HCT116 (cell line): ENCODE measurements at regions not wholly inside any gene's neighbourhood (a gene's known extent, or its start where the extent isn't known, plus 50 kb on each side); places are given as distances from the start of the nearest gene placed in this dataset.

Source experiments
- ATAC-seq: fragments of 200-7000 bp; cut with Tn5 transposase; 2 replicates; pipeline ENCODE4 v1.9.1; 2020; ENCODE audit warnings: mild to moderate bottlenecking, moderate library complexity
- BruUV-seq: library from RNA; stranded (reverse); fragments of 400-500 nt; replicated peaks from 2 replicates; lab custom pipeline; 2021; lab: Mats Ljungman, UMichigan
- CTCF ChIA-PET: fragments of 300-600 bp; sonication (Branson Sonifier 250); formaldehyde crosslinking; loops from one replicate; lab custom pipeline; 2021; ENCODE audit warnings: antibody characterized with exemption; lab: Charles Lee
- POLR2A ChIA-PET: fragments of 300-600, 350-600 bp; sonication (Branson Sonifier 250); formaldehyde crosslinking; loops from one replicate; lab custom pipeline; 2021; ENCODE audit warnings: antibody characterized with exemption; lab: Charles Lee
- RAD21 ChIA-PET, 2 experiments: fragments of 300-600 bp; sonication (Branson Sonifier 250); formaldehyde crosslinking; loops; one replicate each; lab custom pipeline; 2023; ENCODE audit warnings: low total read pairs in 2 of 2; ENCODE audit not compliant: uncharacterized antibody in 2 of 2, unreplicated experiment in 2 of 2, low non-redundant PET in 1 of 2; lab: Charles Lee
- DNase-seq: peaks from one replicate; pipeline ENCODE4 v3.0.0-alpha.2; 2010; ENCODE audit warnings: low read depth, low spot score
- H2AFZ ChIP-seq: fragments of 200-600 bp; shearing (Covaris generic), sonication (generic); 2 replicates; pipeline ENCODE4 v1.6.1; 2017; ENCODE audit warnings: low read depth, mixed run types, mixed read lengths, antibody characterized with exemption, low read length; ENCODE audit not compliant: poor library complexity, severe bottlenecking
- H3K27ac ChIP-seq: 2 replicates; pipeline ENCODE4 v1.5.1; 2012; ENCODE audit warnings: low read depth, low read length
- H3K27me3 ChIP-seq: fragments of 200-600 bp; sonication (generic); 2 replicates; pipeline ENCODE4 v1.6.1; 2016; ENCODE audit warnings: mixed run types, low read length, mixed read lengths; ENCODE audit not compliant: insufficient read depth
- H3K36me3 ChIP-seq, 2 experiments: fragments of 200-500 bp in 1 of 2; fragments of 200-600 bp in 1 of 2; sonication (Bioruptor generic) in 1 of 2; sonication (generic) in 1 of 2; 2 replicates each; pipeline versions ENCODE4 v1.5.1 to v1.6.1; 2014 to 2016; ENCODE audit warnings: low read length in 2 of 2, inconsistent platforms in 1 of 2, mixed read lengths in 1 of 2, mixed run types in 1 of 2; ENCODE audit not compliant: insufficient read depth in 2 of 2, control insufficient read depth in 1 of 2
- H3K4me1 ChIP-seq, 2 experiments: fragments of 200-600 bp in 1 of 2; sonication (generic) in 1 of 2; 2 replicates each; pipeline versions ENCODE4 v1.5.1 to v1.6.1; 2012 to 2017; ENCODE audit warnings: low read length in 2 of 2, inconsistent platforms in 1 of 2, mild to moderate bottlenecking in 1 of 2, mixed read lengths in 1 of 2, mixed run types in 1 of 2, moderate library complexity in 1 of 2; ENCODE audit not compliant: insufficient read depth in 2 of 2, control insufficient read depth in 1 of 2
- H3K4me2 ChIP-seq: fragments of 200-600 bp; sonication (generic); 2 replicates; pipeline ENCODE4 v1.6.1; 2017; ENCODE audit warnings: mixed run types, low read length, mixed read lengths
- H3K4me3 ChIP-seq, 2 experiments: fragments of 200-600 bp in 1 of 2; sonication (generic) in 1 of 2; replicated peaks in 1 of 2; 2 replicates each; pipeline ENCODE4 v1.5.1; 2011 to 2016; ENCODE audit warnings: low read length in 2 of 2, control low read depth in 1 of 2, low read depth in 1 of 2, mild to moderate bottlenecking in 1 of 2, mixed read lengths in 1 of 2, mixed run types in 1 of 2
- H3K79me2 ChIP-seq: fragments of 200-600 bp; sonication (generic); 2 replicates; pipeline ENCODE4 v1.6.1; 2017; ENCODE audit warnings: mild to moderate bottlenecking, mixed run types, low read length, moderate library complexity, mixed read lengths; ENCODE audit not compliant: insufficient read depth
- H3K9ac ChIP-seq: fragments of 200-600 bp; sonication (generic); 2 replicates; pipeline ENCODE4 v1.6.1; 2016; ENCODE audit warnings: low read length, mixed read lengths
- H3K9me2 ChIP-seq: fragments of 200-600 bp; sonication (generic), shearing (Covaris generic); 2 replicates; pipeline ENCODE4 v1.6.1; 2017; ENCODE audit warnings: mixed run types, mild to moderate bottlenecking, moderate library complexity; ENCODE audit not compliant: insufficient read depth
- H3K9me3 ChIP-seq, 2 experiments: fragments of 200-500 bp in 1 of 2; fragments of 200-600 bp in 1 of 2; sonication (Bioruptor generic) in 1 of 2; sonication (generic) in 1 of 2; 2 replicates each; pipeline ENCODE4 v1.6.1; 2014 to 2017; ENCODE audit warnings: low read length in 2 of 2, mixed read lengths in 2 of 2, inconsistent platforms in 1 of 2, low read depth in 1 of 2, mild to moderate bottlenecking in 1 of 2, mixed run types in 1 of 2, moderate library complexity in 1 of 2; ENCODE audit not compliant: control insufficient read depth in 1 of 2, insufficient read depth in 1 of 2
- H4K20me1 ChIP-seq: fragments of 200-600 bp; sonication (generic), shearing (Covaris generic); 2 replicates; pipeline ENCODE4 v1.6.1; 2017; ENCODE audit warnings: mixed run types, mild to moderate bottlenecking, moderate library complexity; ENCODE audit not compliant: insufficient read depth
- ATF3 ChIP-seq: IDR thresholded peaks from 2 replicates; pipeline ENCODE4 v1.6.1; 2012
- CBX3 ChIP-seq: IDR thresholded peaks from 2 replicates; pipeline ENCODE4 v1.6.1; 2012; ENCODE audit warnings: low read depth
- EGR1 ChIP-seq: IDR thresholded peaks from 2 replicates; pipeline ENCODE4 v1.6.1; 2012; ENCODE audit warnings: low read depth
- ELF1 ChIP-seq: IDR thresholded peaks from 2 replicates; pipeline ENCODE4 v1.6.1; 2012; ENCODE audit warnings: low read depth, borderline replicate concordance
- EZH2 ChIP-seq: fragments of 200-600 bp; sonication (generic); IDR thresholded peaks from 2 replicates; pipeline ENCODE4 v1.6.1; 2017; ENCODE audit warnings: antibody characterized with exemption, mixed run types
- EZH2phosphoT487 ChIP-seq: fragments of 200-600 bp; IDR thresholded peaks from 2 replicates; pipeline ENCODE4 v1.6.1; 2018; ENCODE audit warnings: antibody characterized with exemption, borderline replicate concordance
- FOSL1 ChIP-seq: IDR thresholded peaks from 2 replicates; pipeline ENCODE4 v1.6.1; 2012; ENCODE audit warnings: low read depth
- JUND ChIP-seq: IDR thresholded peaks from 2 replicates; pipeline ENCODE4 v1.6.1; 2012
- POLR2A ChIP-seq: IDR thresholded peaks from 2 replicates; pipeline ENCODE4 v1.7.0; 2011; ENCODE audit warnings: borderline replicate concordance; ENCODE audit not compliant: insufficient read depth, insufficient read length; ENCODE audit errors: extremely low read depth
- RAD21 ChIP-seq: IDR thresholded peaks from 2 replicates; pipeline ENCODE4 v1.6.1; 2012; ENCODE audit warnings: low read depth, mild to moderate bottlenecking
- REST ChIP-seq: IDR thresholded peaks from 2 replicates; pipeline ENCODE4 v1.6.1; 2012; ENCODE audit warnings: low read depth
- SIN3A ChIP-seq: IDR thresholded peaks from 2 replicates; pipeline ENCODE4 v1.6.1; 2012; ENCODE audit warnings: low read depth
- SP1 ChIP-seq: IDR thresholded peaks from 2 replicates; pipeline ENCODE4 v1.6.1; 2012; ENCODE audit warnings: low read depth
- SRF ChIP-seq: IDR thresholded peaks from 2 replicates; pipeline ENCODE4 v1.6.1; 2012; ENCODE audit warnings: low read depth
- TCF7L2 ChIP-seq: IDR thresholded peaks from 2 replicates; pipeline ENCODE4 v1.7.0; 2011; ENCODE audit warnings: borderline replicate concordance, inconsistent platforms; ENCODE audit not compliant: insufficient read depth, insufficient read length; ENCODE audit errors: extremely low read depth
- ZFX ChIP-seq: fragments of 450-650 bp; IDR thresholded peaks from 2 replicates; pipeline ENCODE4 v1.6.1; 2017
- intact Hi-C: fragments of 100-400 bp; cut with micrococcal nuclease; formaldehyde crosslinking; loops from 2 replicates; pipeline ENCODE4 v1.10.0; 2022

- Histone ChIP-seq H3K4me2 (no peak overlapping the region), H4K20me1 (no peaks in the 10 kb centered on the region), H2AFZ (no peak overlapping the region), H3K27me3 (no peaks in the 10 kb centered on the region), H3K27ac (no peak overlapping the region), H3K9me3 (no peaks in the 10 kb centered on the region), H3K9ac (no peak overlapping the region), H3K36me3 (no peaks in the 10 kb centered on the region), H3K79me2 (no peaks in the 10 kb centered on the region), H3K4me3 (no peak overlapping the region), H3K4me1 (no peaks in the 10 kb centered on the region), H3K9me2 (no peaks in the 10 kb centered on the region)
- ChIA-PET RAD21 (no interaction called here), CTCF (no interaction called here), POLR2A (interaction anchor here (0.6 kb wide), 1 partner anchor 620 kb away, joined by 3 read pairs; no protein-coding TSS in a partner anchor)
- TF ChIP-seq EZH2: no peak
- TF ChIP-seq ELF1: no peak
- TF ChIP-seq CBX3: no peak
- TF ChIP-seq RAD21: no peak
- TF ChIP-seq SIN3A: no peak
- no peak for TF ChIP-seq SP1
- no TSS peak for BruUV-seq
- intact Hi-C loops: no loop called here
- ATAC-seq (no peak), DNase-seq (no peak)
Measured at GRCh38 chr12:31801872-31802271, 73.1 kb upstream of the AMN1 start.

- intact Hi-C loops: no loop called here
- CTCF ChIA-PET: no interaction called here
Measured at GRCh38 chr12:31797230-31797872, 68.5 kb upstream of the AMN1 start.

More at GRCh38 chr12:31797230-31797872, 68.5 kb upstream of the AMN1 start:
- RAD21 ChIA-PET: no interaction called here
- H4K20me1 ChIP-seq: no peaks in the 10 kb centered on the region
- BruUV-seq: no TSS peak
- no peak overlapping the region for H2AFZ ChIP-seq
- no peak overlapping the region for H3K27ac ChIP-seq
- TF ChIP-seq EZH2phosphoT487 (no peak), EGR1 (no peak), SIN3A (no peak), EZH2 (no peak), REST (no peak), SP1 (no peak), SRF (no peak), FOSL1 (no peak), ATF3 (no peak), POLR2A (no peak), JUND (no peak), ZFX (no peak), TCF7L2 (no peak), RAD21 (no peak)
- no peak overlapping the region for H3K9ac ChIP-seq
- H3K9me2 ChIP-seq: no peaks in the 10 kb centered on the region
- no peaks in the 10 kb centered on the region for H3K79me2 ChIP-seq
- no peaks in the 10 kb centered on the region for H3K27me3 ChIP-seq
- H3K4me3 ChIP-seq: no peak overlapping the region
- POLR2A ChIA-PET: no interaction called here
- no peaks in the 10 kb centered on the region for H3K4me1 ChIP-seq
- H3K9me3 ChIP-seq: no peaks in the 10 kb centered on the region
- no peak overlapping the region for H3K4me2 ChIP-seq
- no peaks in the 10 kb centered on the region for H3K36me3 ChIP-seq
- ATAC-seq (no peak), DNase-seq (no peak)
